ENCODE measurements at regions not wholly inside any gene's neighbourhood (a gene's known extent, or its start where the extent isn't known, plus 50 kb on each side); places are given as distances from the start of the nearest gene placed in this dataset.
"Not testable (repeated sequence)": the region's sequence is repeated elsewhere in the genome, so short reads cannot be mapped to it uniquely, and the experiment has no call there.

- no peak for DNase-seq
These were observed 131.2 kb upstream of the HDDC2 start for GRCh38 chr6:125432963-125433362.

GRCh38 chr6:125434760-125435159 lies 133.0 kb upstream of the HDDC2 start:
- no peak for DNase-seq

GRCh38 chr6:125439512-125439911 lies 137.7 kb upstream of the HDDC2 start:
- no peak for DNase-seq

GRCh38 chr6:125444006-125444923 lies 142.5 kb upstream of the HDDC2 start:
- DNase-seq = no peak

- DNase-seq = no peak
These were observed 143.3 kb upstream of the HDDC2 start for GRCh38 chr6:125445054-125445453.

GRCh38 chr6:125446011-125446410 lies 144.2 kb upstream of the HDDC2 start:
- no peak for DNase-seq

GRCh38 chr6:125451750-125452149 lies 150.0 kb upstream of the HDDC2 start:
- no peak for DNase-seq

GRCh38 chr6:125453516-125453915 lies 151.7 kb upstream of the HDDC2 start:
- no peak for DNase-seq

- DNase-seq = no peak
These were observed 152.6 kb upstream of the HDDC2 start for GRCh38 chr6:125454351-125454750.

- DNase-seq = not testable (repeated sequence)
These were observed 156.7 kb upstream of the HDDC2 start for GRCh38 chr6:125458493-125458892.

- not testable (repeated sequence) for DNase-seq
These were observed 163.6 kb upstream of the HDDC2 start for GRCh38 chr6:125465332-125465731.

GRCh38 chr6:125469915-125470314 lies 168.1 kb upstream of the HDDC2 start:
- DNase-seq = no peak

- DNase-seq = no peak
These were observed 169.9 kb upstream of the HDDC2 start for GRCh38 chr6:125471667-125472066.

GRCh38 chr6:125474061-125474460 lies 172.3 kb upstream of the HDDC2 start:
- no peak for DNase-seq

- DNase-seq = no peak
These were observed 175.4 kb upstream of the HDDC2 start for GRCh38 chr6:125477156-125477555.

GRCh38 chr6:125477844-125478243 lies 176.1 kb upstream of the HDDC2 start:
- DNase-seq = no peak

- DNase-seq = no peak
These were observed 178.4 kb upstream of the HDDC2 start for GRCh38 chr6:125480146-125480545.

- no peak for DNase-seq
These were observed 178.8 kb upstream of the HDDC2 start for GRCh38 chr6:125480571-125480970.

GRCh38 chr6:125481056-125481455 lies 179.3 kb upstream of the HDDC2 start:
- DNase-seq = no peak

GRCh38 chr6:125485757-125486156 lies 184.0 kb upstream of the HDDC2 start:
- DNase-seq = no peak

GRCh38 chr6:125486881-125487280 lies 185.1 kb upstream of the HDDC2 start:
- no peak for DNase-seq

GRCh38 chr6:125489579-125490285 lies 188.0 kb upstream of the HDDC2 start:
- DNase-seq = no peak

GRCh38 chr6:125491860-125492618 lies 190.3 kb upstream of the HDDC2 start:
- no peak for DNase-seq
